NOMO-1 treated with dmso at 0.1 percent for 144 hours (cell line): ENCODE measurements at regions not wholly inside any gene's neighbourhood (a gene's known extent, or its start where the extent isn't known, plus 50 kb on each side); places are given as distances from the start of the nearest gene placed in this dataset.

Experiments used
- DNase-seq: peaks from one replicate; lab custom pipeline; 2025; ENCODE audit not compliant: unreplicated experiment; lab: John Stamatoyannopoulos, UW

DNA sequence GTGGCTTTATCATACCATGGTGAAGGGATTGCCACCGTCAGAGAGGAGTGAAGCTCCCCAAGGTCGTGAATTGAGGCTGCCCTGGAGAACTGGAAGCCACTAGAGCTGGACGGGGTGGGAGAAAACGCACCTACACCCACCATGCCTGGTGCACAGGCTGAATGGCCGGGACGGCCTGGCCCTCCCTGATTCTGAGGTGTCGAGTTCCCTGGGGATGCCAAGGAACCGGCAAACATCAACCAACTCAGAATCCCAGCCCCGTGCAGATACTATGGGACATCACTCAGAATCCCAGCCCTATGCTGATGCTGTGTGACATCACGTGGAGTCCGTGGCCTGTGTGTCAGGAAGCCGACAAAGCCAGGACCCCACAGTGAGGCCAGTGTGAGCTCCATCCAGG is 650.0 kb downstream of the BRD1 start:
- DNase-seq: no peak

DNA sequence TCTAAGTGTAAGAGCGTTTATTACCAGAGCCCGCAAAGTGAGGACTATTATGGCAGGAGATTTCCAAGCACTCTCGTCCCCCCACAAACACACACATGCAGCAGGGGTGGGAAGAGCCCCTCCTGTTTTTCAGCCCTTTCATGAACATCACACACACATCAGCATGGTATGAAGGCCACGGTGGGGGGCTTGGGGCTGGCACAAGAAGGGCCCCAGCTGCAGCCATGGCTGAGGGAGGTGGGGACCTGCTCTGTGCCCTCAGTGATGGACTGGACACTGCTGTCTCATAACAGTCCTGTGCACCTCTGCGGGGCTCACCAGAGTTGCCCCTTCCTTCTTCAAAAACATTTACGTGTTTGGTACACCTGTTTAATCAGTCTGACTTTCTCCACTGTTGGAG is 650.7 kb downstream of the BRD1 start:
- DNase-seq: no peak

DNA sequence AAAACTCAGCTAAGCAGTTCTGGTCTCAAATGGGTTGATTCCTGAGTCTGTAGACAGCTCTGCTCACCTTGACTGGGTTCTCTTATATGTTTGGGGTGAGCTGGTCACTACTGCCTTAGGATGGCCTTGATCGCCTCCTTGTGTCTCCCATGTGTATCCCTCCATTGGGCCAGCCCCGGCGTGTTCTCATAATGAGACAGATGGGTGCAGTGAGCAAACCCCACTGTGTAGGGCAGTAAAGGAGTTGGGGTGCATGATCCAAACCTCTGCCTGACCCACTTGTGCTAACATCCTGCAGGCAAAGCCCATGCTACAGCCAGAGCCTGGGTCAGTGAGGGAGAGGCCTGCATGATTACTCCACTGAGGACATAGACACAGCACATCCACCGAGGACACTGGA is 657.6 kb downstream of the BRD1 start:
- no peak for DNase-seq

DNA sequence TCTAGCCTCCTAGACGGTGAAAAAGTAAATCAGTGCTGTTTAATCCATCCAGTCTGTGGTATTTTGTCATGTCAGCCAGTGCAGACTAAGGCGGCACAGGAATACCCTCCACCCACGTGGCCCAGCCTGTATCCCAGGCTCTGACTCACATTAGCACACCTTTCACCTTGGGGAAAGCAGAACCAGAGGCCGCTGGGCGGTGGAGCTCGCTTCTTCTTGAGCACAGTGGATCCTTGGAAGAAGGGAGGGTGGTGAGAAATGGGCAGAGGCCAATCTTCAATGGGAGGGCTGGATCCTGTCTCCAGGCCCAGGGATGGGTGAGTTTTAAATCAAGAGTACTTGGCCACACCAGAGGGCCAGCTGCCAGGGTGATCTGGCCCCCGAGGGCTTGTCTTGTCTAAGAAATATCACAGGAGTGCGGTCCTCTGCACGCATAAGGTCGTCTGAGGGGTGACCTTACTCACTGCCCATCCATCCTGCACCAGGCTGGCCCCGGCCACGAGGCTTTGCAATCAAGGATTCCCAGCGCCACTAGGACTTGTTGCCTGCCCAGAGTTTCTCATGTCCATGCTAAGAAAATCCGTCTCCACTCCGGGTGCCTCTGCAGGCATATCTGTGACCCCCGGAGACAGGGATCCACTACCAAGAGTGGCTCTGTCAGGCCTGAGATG is 658.5 kb downstream of the BRD1 start:
- DNase-seq: no peak

DNA sequence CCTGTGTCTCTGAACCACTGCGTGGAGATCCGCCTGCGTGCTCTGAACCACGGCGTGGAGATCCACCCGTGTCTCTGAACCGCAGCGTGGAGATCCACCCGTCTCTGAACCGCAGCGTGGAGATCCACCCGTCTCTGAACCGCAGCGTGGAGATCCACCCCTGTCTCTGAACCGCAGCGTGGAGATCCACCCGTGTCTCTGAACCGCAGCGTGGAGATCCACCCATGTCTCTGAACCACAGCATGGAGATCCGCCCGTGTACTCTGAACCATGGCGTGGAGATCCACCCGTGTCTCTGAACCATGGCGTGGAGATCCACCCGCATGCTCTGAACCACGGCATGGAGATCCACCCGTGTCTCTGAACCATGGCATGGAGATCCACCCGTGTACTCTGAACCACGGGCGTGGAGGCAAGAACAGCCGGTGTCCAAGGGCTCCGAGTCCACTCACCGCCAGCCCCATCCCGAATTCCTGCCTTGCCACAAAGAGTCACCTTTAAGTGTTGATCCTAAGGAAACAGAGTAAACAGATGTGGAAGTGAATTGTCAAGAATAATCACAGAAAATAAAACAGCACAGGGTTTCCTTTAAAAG is 659.4 kb downstream of the BRD1 start:
- DNase-seq: no peak

DNA sequence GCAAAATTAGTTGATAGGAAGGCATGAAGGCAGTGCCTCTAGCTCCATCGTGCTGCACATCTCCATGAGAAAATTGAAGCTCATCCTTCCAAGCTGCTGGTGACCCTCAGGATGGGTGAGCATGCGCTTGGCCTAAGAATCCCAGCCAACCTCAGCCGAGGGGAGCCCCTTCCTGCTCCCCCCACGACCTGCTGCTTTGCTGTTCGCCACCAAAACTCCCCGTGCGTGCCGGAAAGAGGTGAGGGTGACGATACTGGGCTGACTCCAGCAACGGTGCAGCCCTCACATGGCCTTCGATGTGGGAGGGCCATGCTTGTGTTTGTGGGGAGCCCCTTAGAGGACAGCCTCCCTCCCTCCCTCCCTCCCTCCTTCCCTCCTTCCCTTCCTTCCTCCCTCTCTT is 660.9 kb downstream of the BRD1 start:
- DNase-seq: no peak

DNA sequence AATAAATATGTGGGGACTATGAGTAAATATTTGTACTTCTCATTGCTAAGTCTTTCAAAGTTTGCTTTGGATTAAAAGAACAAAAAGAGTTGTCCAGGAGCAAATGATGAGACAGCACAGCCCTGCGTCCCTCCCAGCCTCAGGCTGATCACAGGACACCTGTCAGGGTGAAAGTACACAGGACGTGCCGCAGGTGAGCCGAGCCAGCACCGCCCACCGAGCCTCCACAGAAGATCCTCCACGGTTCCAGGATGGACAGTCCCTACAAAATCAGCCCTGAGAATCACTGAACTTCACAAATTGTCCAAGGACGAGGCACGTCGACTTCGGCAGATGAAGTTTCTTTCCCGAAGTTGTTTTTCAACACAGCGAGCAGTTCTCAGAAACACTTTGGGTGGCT is 661.5 kb downstream of the BRD1 start:
- no peak for DNase-seq

DNA sequence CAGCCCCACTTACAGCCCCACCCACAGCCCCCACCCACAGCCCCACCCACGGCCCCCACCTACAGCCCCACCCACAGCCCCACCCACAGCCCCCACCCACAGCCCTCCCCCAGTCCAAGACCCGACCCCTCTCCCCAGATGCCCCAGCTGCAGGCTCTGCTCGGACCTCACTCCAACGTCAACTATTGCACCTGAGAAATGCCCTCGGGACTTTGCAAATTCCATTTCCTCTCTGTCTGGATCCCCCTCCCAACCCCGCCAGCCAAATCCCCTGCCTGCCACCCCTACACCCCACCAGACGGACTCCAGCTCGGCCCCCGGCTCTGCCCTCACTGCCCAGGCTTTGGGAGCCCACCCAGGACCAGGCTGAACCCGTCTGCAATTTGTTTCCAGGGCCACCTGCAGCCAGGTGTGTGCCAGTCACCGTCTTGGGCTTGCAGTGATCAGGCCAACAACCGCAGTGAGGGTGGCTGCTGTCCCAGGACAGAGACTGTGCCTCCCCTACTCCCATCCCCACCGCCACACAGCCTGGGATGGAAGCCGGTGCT is 662.8 kb downstream of the BRD1 start:
- no peak for DNase-seq

DNA sequence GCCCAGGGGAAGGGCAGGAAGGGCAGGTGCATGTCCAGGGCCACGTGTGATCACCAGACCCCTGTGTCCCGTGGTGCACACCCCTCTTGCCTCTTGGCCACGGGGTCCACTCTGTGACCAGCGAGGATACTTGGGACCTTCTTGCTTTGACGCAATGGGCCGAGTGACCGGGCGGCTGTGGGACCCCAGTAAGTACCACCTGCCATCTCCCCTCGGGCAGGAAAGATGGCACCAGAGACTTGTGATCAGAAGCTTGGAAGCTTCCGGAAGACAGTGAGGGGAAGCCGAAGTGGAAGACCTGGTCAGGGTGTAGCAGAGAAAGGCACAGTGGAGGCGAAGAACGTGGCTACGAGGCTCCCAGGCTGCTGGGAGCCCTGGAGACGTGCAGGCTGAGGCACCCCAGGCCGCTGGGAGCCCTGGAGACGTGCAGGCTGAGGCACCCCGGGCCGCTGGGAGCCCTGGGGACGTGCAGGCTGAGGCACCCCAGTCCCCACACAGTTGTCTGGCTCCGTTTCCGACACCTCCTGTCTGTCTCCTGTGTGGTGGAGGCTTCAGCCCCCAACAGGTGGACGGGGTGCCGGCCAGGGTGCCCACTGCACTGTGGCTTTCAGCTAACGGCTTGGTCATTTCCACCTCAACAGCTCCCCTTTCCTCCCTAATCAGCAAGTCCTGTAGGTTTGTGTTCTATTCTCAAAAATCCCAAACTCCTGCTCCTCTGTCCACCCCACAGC is 663.5 kb downstream of the BRD1 start:
- DNase-seq: no peak

DNA sequence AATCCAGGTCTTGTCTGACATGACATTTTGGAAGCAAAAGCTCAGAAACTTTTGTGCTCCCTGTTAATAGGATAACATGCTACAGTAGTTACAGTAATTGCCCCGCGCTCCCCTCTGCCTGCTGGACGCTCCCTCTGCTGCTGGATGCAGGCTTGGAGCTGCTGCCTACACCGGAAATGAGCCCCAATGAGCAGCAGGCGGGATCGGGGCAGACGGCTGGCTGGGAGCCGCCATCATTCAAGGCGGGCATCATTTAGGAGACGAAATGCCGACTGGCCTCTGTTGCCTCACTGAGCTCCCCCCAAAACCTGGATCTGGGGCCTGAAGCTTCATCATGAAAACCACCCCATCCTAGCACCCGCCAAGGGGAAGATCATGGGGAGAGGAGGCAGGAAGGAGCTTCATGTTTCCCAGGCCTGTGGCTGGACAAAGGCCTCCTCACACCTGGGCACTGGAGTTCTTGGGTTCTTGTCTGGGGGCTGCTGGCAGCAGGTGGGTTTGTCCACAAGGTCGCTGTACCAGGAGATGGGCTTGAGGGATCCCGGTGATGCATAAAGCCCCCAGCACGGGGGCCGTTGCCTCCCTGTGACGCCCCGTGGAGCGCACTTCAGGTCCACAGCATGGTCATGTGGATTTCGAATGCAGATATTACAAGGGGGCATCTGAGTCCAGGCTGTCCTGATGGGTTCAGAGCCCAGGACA is 664.3 kb downstream of the BRD1 start:
- no peak for DNase-seq

DNA sequence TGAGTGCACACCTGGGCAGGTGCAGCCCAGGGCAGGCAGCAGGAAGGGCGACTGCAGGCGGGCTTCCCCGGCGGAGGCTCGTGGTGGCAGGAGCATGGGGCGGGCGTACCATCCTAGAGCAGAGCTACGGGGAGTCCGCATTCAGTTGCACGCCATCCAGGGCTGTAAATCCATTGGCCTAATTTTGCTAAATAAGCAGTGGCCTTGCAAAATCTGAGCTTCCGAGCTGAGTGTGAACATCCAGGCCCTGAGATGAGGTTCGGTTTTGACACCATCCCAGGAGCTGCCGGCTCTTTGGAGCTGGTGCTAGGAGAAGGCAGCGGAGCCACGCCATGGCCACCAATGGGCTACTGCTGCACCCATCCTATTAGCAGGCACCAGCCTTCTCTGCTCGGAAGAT is 664.8 kb downstream of the BRD1 start:
- DNase-seq: no peak

DNA sequence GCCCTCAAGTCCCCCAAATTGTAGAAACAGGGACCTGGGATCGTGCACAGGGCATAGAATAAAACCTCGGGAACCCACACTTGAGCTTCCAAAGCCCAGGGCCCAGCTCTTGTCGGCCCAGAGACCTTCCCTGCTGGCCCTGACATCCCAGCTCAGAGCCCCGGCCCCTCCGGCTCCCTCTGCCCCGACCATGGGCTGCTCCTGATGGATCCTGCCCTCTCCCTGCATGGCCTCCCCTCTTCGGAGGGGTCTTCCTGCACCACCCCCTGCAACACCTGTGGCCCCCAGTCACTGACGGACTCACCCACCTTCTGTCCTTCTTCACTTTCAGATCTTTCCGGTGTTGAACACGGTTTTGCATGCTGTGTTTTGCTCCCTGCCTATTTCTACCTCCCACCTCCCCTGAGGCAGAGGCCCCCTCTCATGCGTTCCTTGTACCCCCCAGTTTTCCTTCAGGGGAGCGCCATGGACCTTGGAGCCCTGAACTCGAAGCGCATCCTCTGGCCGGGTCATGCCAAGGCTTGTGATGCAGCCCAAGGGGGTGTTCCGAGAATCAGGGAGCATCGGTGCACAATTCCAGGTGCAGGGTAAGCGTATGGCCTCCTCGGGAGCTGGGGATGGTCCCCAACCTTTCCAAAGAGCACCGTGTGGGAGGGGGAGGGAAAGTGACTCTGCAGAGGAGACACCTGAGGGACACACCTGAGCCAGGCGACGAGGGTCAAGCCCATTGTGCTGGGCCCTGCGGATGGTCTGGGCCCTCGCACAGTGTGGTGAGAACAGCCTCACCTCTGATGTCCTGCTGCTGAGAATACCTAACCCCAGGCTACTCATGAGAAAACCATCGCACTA is 666.4 kb downstream of the BRD1 start:
- no peak for DNase-seq

DNA sequence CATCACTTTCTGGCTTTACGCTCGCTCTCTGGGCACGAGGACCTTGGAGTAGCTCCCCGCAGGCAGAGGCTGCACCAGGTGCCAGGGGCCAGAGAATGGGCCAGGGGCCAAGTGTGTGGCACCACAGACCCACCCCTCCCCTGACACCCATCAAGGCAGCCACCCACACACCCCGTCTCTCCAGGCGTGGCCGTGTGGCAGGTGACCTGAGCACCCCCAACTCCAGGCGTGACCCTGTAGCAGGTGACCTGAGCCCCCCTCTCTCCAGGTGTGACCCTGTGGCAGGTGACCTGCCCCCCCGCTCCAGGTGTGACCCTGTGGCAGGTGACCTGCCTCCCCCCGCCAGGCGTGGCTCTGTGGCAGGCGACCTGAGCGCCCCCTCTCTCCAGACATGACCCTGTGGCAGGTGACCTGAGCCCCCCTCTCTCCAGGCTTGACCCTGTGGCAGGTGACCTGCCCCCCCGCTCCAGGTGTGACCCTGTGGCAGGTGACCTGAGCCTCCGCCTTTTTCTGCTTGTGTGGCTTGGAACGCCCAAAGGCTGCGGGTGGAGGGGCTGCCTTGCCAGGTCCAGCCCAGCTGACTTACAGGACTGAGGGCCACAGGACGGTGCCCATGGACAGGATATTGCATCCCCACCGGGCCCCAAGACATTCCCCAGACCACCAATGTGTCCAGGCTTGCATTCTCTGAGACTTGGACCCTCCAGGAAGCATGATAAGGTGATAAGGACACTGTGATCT is 667.2 kb downstream of the BRD1 start:
- DNase-seq: no peak

DNA sequence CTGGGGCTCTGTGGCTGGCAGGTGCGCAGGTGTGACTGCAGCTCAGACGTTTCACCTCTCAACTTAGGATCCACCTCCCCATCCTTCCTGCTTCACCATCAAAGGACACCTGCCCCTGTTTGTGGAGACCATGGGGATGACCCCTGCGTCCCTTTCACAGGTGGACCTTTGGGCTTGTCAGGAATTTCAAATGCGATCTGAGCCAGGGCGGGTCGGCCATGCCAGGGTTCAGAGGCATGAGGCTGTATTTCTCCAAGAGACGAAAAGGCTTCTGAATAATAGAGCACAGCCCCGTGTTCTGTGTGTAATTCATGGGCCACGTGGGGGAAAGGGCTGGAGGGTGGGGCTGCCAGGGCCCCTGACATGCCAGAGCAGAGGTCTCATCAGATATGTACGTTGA is 668.0 kb downstream of the BRD1 start:
- DNase-seq: no peak

DNA sequence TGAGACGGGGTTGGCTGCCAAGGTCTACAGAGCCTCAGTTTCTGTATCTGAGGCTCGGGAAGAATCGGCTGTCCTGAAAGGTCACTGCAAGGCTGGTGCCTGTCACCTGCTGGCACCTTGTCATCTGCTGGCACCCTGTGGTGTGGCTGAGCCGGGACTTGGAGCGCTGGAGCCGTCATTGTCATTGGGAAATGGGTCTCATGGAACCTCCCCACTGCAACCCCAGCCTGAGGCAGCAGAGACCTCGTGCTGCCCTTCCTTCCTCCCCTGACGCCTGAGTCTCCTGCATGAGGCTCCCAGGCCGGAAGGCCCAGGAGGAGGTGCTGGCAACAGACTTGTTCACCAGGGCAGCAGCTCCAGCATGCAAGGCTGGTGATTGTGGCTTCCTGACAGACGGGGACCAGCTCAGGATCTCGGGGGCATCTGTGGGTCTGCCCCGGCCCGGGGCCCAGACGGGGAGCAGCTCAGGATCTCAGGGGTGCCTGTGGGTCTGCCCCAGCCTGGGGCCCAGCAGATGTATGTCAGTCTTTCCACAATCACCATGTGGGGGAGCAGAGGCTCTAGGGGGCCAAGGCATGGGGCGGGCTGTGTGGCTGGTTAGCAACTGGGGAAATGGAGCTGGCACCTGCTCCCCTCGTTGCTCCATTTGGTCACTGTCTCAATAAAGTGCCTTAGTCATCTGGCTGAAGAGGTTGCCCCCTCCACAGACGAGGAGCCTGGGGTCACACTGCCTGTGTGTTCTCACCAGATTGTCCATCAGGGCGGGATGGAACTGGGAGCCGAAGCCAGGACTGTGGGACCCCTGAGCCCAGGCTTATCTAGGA is 668.7 kb downstream of the BRD1 start:
- no peak for DNase-seq

DNA sequence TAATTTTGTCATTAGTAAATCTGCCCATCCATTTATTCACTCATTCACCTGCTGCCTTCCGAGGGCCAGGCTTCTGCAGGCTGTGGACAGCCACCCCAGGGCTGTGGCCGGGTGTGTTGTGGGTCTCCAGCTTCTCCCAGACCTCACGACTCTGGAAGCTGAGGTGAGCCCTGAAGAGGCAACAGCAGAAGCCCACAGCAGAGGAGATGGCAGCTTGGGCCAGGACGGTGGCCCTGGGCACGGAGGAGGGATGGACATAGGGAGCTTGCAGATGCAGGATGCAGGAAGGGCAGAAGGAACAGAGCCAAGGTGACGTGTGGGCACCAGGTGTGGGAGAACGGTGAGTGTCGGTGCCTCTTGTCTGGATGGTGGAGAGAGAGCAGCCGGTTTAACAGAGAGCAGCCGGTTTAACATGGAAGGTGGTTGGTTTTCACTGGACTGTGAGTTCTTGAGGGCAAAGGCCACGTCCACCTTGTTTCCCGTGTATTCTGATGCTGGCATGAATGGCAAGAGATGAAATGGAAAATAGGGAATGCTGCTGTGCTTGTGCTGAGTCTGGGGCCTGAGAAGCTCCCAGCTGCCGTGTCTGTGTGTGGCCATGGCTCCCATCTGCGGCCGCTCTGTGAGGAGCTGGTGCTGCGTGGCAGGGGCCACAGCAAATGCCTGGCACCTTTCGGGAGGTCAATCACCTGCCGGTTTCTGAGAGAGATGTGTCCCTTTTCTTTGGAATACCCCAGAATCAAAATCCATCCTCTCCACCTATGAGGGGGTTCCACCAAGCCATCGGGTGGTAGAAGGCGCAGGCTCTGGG is 669.9 kb downstream of the BRD1 start:
- DNase-seq: no peak

DNA sequence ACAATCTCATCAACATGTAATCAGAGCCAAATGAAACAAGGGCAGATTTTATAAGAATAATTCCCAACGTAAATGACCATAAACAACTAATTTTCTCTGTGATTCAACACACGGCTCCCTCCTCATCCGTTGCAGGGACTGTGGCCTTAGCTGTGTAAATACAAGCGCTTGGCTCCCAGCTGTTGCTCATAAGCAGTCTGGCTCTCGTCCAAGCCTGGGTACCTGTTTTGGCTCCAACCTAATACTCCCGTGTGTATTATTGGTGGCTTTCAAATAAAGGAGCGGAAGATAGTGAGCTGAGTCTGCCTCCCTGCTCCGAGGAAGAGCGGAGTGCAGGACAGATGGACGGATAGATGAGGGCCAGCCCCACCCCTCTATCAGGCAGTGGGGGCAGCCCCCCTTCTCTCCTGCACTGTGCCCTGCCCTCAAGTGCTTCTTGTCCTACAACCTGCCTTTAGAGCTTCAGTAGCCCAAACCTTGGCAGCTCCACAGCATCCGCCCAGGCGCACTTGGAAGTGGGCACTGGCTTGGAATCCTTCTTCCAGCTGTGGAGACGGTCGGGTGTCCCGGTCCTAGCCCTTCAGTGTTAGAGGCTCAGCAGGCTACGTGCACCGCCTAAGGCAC is 670.9 kb downstream of the BRD1 start:
- DNase-seq: no peak
